ENCODE measurements at regions not wholly inside any gene's neighbourhood (a gene's known extent, or its start where the extent isn't known, plus 50 kb on each side); places are given as distances from the start of the nearest gene placed in this dataset.

- Histone ChIP-seq H2AFZ (ENCODE audit: insufficient read depth, low read depth, low read length, poor library complexity, severe bottlenecking) (no peak overlapping the region), H3K27ac (ENCODE audit: low read depth in 1 of 2, low read length in 2 of 2) (no peak overlapping the region), H3K9ac (ENCODE audit: insufficient read depth, low read length, poor library complexity, severe bottlenecking) (no peak overlapping the region), H4K20me1 (ENCODE audit: insufficient read depth, low read length) (no peaks in the 10 kb centered on the region), H3K9me3 (replicated peaks in 1 of 2; ENCODE audit: control insufficient read depth in 1 of 2, insufficient read depth in 1 of 2, low read length in 2 of 2) (no peaks in the 10 kb centered on the region), H3K79me2 (ENCODE audit: insufficient read depth, low read length) (no peaks in the 10 kb centered on the region), H3K4me2 (replicated peaks; ENCODE audit: extremely low read depth, low read length, poor library complexity, severe bottlenecking) (no peak overlapping the region), H3K36me3 (replicated peaks in 1 of 2; ENCODE audit: control insufficient read depth in 1 of 2, insufficient read depth in 2 of 2, low read length in 2 of 2) (no peaks in the 10 kb centered on the region), H3K4me3 (replicated peaks in 1 of 3; ENCODE audit: low read depth in 2 of 3, low read length in 3 of 3) (no peak overlapping the region), H3K4me1 (ENCODE audit: control insufficient read depth in 1 of 2, insufficient read depth in 2 of 2, low read length in 2 of 2) (no peaks in the 10 kb centered on the region), H3K27me3 (ENCODE audit: control insufficient read depth in 2 of 2, insufficient read depth in 2 of 2, low read length in 2 of 2) (peaks cover 0 to 4% of the 10 kb centered on the region in 2 donors)
- no peak for DNase-seq
- H3K9me3 Mint-ChIP-seq: peaks cover 0 to 3% (median 0%) of the 10 kb centered on the region in 7 donors
- no peaks in the 10 kb centered on the region for H3K36me3 Mint-ChIP-seq
- no peak overlapping the region for H3K27ac Mint-ChIP-seq
- TF ChIP-seq, protein P1, sequence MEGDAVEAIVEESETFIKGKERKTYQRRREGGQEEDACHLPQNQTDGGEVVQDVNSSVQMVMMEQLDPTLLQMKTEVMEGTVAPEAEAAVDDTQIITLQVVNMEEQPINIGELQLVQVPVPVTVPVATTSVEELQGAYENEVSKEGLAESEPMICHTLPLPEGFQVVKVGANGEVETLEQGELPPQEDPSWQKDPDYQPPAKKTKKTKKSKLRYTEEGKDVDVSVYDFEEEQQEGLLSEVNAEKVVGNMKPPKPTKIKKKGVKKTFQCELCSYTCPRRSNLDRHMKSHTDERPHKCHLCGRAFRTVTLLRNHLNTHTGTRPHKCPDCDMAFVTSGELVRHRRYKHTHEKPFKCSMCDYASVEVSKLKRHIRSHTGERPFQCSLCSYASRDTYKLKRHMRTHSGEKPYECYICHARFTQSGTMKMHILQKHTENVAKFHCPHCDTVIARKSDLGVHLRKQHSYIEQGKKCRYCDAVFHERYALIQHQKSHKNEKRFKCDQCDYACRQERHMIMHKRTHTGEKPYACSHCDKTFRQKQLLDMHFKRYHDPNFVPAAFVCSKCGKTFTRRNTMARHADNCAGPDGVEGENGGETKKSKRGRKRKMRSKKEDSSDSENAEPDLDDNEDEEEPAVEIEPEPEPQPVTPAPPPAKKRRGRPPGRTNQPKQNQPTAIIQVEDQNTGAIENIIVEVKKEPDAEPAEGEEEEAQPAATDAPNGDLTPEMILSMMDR (IDR thresholded peaks at IDR 0.05): no peak
- WGBS (ENCODE audit: insufficient coverage): no CpG with 5 or more reads among the region's 3 CpGs
- H3K27me3 Mint-ChIP-seq (ENCODE audit: low read depth in 3 of 3): peaks cover 2 to 10% (median 8%) of the 10 kb centered on the region in 3 donors
- no peak overlapping the region for H3K4me3 Mint-ChIP-seq
- intact Hi-C loops (cut with micrococcal nuclease): no loop called here
- H3K4me1 Mint-ChIP-seq: no peaks in the 10 kb centered on the region
Observed at GRCh38 chr4:108361886-108362285, 193.2 kb upstream of the LEF1 start.

- Mint-ChIP-seq H3K4me1 (no peaks in the 10 kb centered on the region), H3K9me3 (peaks cover 0 to 3% (median 0%) of the 10 kb centered on the region in 7 donors), H3K27ac (no peak overlapping the region), H3K4me3 (no peak overlapping the region), H3K36me3 (no peaks in the 10 kb centered on the region), H3K27me3 (ENCODE audit: low read depth in 3 of 3) (peaks cover 2 to 10% (median 8%) of the 10 kb centered on the region in 3 donors)
- intact Hi-C loops (cut with micrococcal nuclease): no loop called here
- H3K27ac ChIP-seq (ENCODE audit: low read depth in 1 of 2, low read length in 2 of 2): no peak overlapping the region
- H4K20me1 ChIP-seq (ENCODE audit: insufficient read depth, low read length): no peaks in the 10 kb centered on the region
- TF ChIP-seq, protein P1 (IDR thresholded peaks at IDR 0.05): no peak
- no peaks in the 10 kb centered on the region for H3K4me1 ChIP-seq (ENCODE audit: control insufficient read depth in 1 of 2, insufficient read depth in 2 of 2, low read length in 2 of 2)
- H3K9me3 ChIP-seq (replicated peaks in 1 of 2; ENCODE audit: control insufficient read depth in 1 of 2, insufficient read depth in 1 of 2, low read length in 2 of 2): no peaks in the 10 kb centered on the region
- H3K4me3 ChIP-seq (replicated peaks in 1 of 3; ENCODE audit: low read depth in 2 of 3, low read length in 3 of 3): no peak overlapping the region
- H3K36me3 ChIP-seq (replicated peaks in 1 of 2; ENCODE audit: control insufficient read depth in 1 of 2, insufficient read depth in 2 of 2, low read length in 2 of 2): no peaks in the 10 kb centered on the region
- no peak overlapping the region for H3K4me2 ChIP-seq (replicated peaks; ENCODE audit: extremely low read depth, low read length, poor library complexity, severe bottlenecking)
- 40% methylated on average over 1 of the region's 2 CpGs for WGBS (ENCODE audit: insufficient coverage)
- no peak overlapping the region for H2AFZ ChIP-seq (ENCODE audit: insufficient read depth, low read depth, low read length, poor library complexity, severe bottlenecking)
- H3K9ac ChIP-seq (ENCODE audit: insufficient read depth, low read length, poor library complexity, severe bottlenecking): no peak overlapping the region
- no peaks in the 10 kb centered on the region for H3K79me2 ChIP-seq (ENCODE audit: insufficient read depth, low read length)
- H3K27me3 ChIP-seq (ENCODE audit: control insufficient read depth in 2 of 2, insufficient read depth in 2 of 2, low read length in 2 of 2): peaks cover 0 to 4% of the 10 kb centered on the region in 2 donors
- no peak for DNase-seq
Observed at GRCh38 chr4:108361446-108361820, 192.7 kb upstream of the LEF1 start.
